ENCODE measurements at regions not wholly inside any gene's neighbourhood (a gene's known extent, or its start where the extent isn't known, plus 50 kb on each side); places are given as distances from the start of the nearest gene placed in this dataset.

- Histone ChIP-seq H3K79me2 (no peaks in the 10 kb centered on the region), H3K36me3 (replicated peaks; ENCODE audit: insufficient read depth, low read depth) (no peaks in the 10 kb centered on the region), H3K9me2 (replicated peaks; ENCODE audit: insufficient read depth) (no peaks in the 10 kb centered on the region), H3K27ac (peak overlapping the region; percentile 67), H2AFZ (no peak overlapping the region), H3K9me3 (ENCODE audit: low read depth) (no peaks in the 10 kb centered on the region), H3K4me1 (ENCODE audit: insufficient read depth) (peaks cover 19% of the 10 kb centered on the region), H3K4me2 (no peak overlapping the region), H3K27me3 (no peaks in the 10 kb centered on the region), H4K20me1 (ENCODE audit: insufficient read depth, poor library complexity, severe bottlenecking) (no peaks in the 10 kb centered on the region), H3K4me3 (no peak overlapping the region)
- peak; percentile 48 for DNase-seq (ENCODE audit: low spot score)
- WGBS (ENCODE audit: low lambda C conversion rate, missing lambda C conversion rate): 56% methylated on average over 4 of the region's 4 CpGs
- TF ChIP-seq EZH2phosphoT487 (IDR thresholded peaks at IDR 0.05; ENCODE audit: low read depth, severe bottlenecking, unreplicated experiment) (no peak), EZH2 (IDR thresholded peaks at IDR 0.05; ENCODE audit: borderline replicate concordance) (no peak), CTCF (IDR thresholded peaks at IDR 0.05; ENCODE audit: poor library complexity) (no peak)
Measured at GRCh38 chr9:90307167-90307833, 335.3 kb downstream of the DIRAS2 start.

- H3K9me3 ChIP-seq (ENCODE audit: low read depth): no peaks in the 10 kb centered on the region
- H3K4me1 ChIP-seq (ENCODE audit: insufficient read depth): peaks cover 19% of the 10 kb centered on the region
- TF ChIP-seq CTCF (IDR thresholded peaks at IDR 0.05; ENCODE audit: poor library complexity): no peak
- TF ChIP-seq EZH2 (IDR thresholded peaks at IDR 0.05; ENCODE audit: borderline replicate concordance): no peak
- TF ChIP-seq EZH2phosphoT487 (IDR thresholded peaks at IDR 0.05; ENCODE audit: low read depth, severe bottlenecking, unreplicated experiment): no peak
- H3K27me3 ChIP-seq: no peaks in the 10 kb centered on the region
- DNase-seq (ENCODE audit: low spot score): no peak
- H2AFZ ChIP-seq: no peak overlapping the region
- 50% methylated on average over 4 of the region's 4 CpGs for WGBS (ENCODE audit: low lambda C conversion rate, missing lambda C conversion rate)
- no peaks in the 10 kb centered on the region for H3K36me3 ChIP-seq (replicated peaks; ENCODE audit: insufficient read depth, low read depth)
- no peaks in the 10 kb centered on the region for H3K9me2 ChIP-seq (replicated peaks; ENCODE audit: insufficient read depth)
- no peak overlapping the region for H3K4me2 ChIP-seq
- peak overlapping the region; percentile 67 for H3K27ac ChIP-seq
- no peaks in the 10 kb centered on the region for H4K20me1 ChIP-seq (ENCODE audit: insufficient read depth, poor library complexity, severe bottlenecking)
- H3K79me2 ChIP-seq: no peaks in the 10 kb centered on the region
- no peak overlapping the region for H3K4me3 ChIP-seq
Measured at GRCh38 chr9:90307891-90308290, 334.7 kb downstream of the DIRAS2 start.

GRCh38 chr9:90308691-90309090, 333.9 kb downstream of the DIRAS2 start:
- TF ChIP-seq CTCF (IDR thresholded peaks at IDR 0.05; ENCODE audit: poor library complexity): no peak
- TF ChIP-seq EZH2 (IDR thresholded peaks at IDR 0.05; ENCODE audit: borderline replicate concordance): no peak
- no peak for TF ChIP-seq EZH2phosphoT487 (IDR thresholded peaks at IDR 0.05; ENCODE audit: low read depth, severe bottlenecking, unreplicated experiment)
- 56% methylated on average over 4 of the region's 4 CpGs for WGBS (ENCODE audit: low lambda C conversion rate, missing lambda C conversion rate)
- Histone ChIP-seq H3K4me1 (ENCODE audit: insufficient read depth) (peaks cover 19% of the 10 kb centered on the region), H3K79me2 (no peaks in the 10 kb centered on the region), H3K4me3 (no peak overlapping the region), H2AFZ (no peak overlapping the region), H3K9me3 (ENCODE audit: low read depth) (no peaks in the 10 kb centered on the region), H4K20me1 (ENCODE audit: insufficient read depth, poor library complexity, severe bottlenecking) (no peaks in the 10 kb centered on the region), H3K4me2 (no peak overlapping the region), H3K36me3 (replicated peaks; ENCODE audit: insufficient read depth, low read depth) (no peaks in the 10 kb centered on the region), H3K27me3 (no peaks in the 10 kb centered on the region), H3K27ac (peak overlapping the region; percentile 67), H3K9me2 (replicated peaks; ENCODE audit: insufficient read depth) (no peaks in the 10 kb centered on the region)
- no peak for DNase-seq (ENCODE audit: low spot score)

All from hepatocyte (in vitro differentiated cells).